ENCODE measurements at regions not wholly inside any gene's neighbourhood (a gene's known extent, or its start where the extent isn't known, plus 50 kb on each side); places are given as distances from the start of the nearest gene placed in this dataset.

DNA sequence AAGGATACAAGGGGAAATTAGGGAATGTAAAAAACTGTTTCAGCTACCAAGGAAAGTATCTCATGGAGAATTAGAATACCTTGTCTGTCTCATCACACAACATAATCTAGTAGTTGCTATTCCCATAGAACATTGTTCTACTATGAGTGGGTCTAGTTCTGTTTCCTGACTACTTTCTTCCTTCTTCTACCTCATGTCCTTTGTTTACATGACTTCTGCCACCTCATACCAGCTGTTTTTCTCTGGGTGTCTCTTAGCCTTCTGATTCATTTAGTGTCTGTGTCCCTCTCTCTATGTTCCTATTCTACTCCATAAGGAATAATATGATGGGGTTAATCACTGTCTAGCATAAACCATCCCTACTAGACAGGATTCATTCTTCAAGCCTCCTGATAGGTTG lies 887.3 kb downstream of the DIAPH3 start (continued):
- TF ChIP-seq, protein P1, sequence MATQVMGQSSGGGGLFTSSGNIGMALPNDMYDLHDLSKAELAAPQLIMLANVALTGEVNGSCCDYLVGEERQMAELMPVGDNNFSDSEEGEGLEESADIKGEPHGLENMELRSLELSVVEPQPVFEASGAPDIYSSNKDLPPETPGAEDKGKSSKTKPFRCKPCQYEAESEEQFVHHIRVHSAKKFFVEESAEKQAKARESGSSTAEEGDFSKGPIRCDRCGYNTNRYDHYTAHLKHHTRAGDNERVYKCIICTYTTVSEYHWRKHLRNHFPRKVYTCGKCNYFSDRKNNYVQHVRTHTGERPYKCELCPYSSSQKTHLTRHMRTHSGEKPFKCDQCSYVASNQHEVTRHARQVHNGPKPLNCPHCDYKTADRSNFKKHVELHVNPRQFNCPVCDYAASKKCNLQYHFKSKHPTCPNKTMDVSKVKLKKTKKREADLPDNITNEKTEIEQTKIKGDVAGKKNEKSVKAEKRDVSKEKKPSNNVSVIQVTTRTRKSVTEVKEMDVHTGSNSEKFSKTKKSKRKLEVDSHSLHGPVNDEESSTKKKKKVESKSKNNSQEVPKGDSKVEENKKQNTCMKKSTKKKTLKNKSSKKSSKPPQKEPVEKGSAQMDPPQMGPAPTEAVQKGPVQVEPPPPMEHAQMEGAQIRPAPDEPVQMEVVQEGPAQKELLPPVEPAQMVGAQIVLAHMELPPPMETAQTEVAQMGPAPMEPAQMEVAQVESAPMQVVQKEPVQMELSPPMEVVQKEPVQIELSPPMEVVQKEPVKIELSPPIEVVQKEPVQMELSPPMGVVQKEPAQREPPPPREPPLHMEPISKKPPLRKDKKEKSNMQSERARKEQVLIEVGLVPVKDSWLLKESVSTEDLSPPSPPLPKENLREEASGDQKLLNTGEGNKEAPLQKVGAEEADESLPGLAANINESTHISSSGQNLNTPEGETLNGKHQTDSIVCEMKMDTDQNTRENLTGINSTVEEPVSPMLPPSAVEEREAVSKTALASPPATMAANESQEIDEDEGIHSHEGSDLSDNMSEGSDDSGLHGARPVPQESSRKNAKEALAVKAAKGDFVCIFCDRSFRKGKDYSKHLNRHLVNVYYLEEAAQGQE (IDR thresholded peaks at IDR 0.05; ENCODE audit: unreplicated experiment): no peak
- TF ChIP-seq EZH2phosphoT487 (IDR thresholded peaks at IDR 0.05; ENCODE audit: unreplicated experiment): no peak
- no peak for TF ChIP-seq POLR2AphosphoS5 (IDR thresholded peaks at IDR 0.05; ENCODE audit: low read depth)
- TF ChIP-seq EZH2 (IDR thresholded peaks at IDR 0.05; ENCODE audit: low read depth, unreplicated experiment): no peak
- no peak for TF ChIP-seq STAT1 (IDR thresholded peaks at IDR 0.05; ENCODE audit: unreplicated experiment)
- TF ChIP-seq CREB1 (CRISPR knock-in tag; IDR thresholded peaks at IDR 0.05; ENCODE audit: low read depth): no peak
- TF ChIP-seq ZNF114 (CRISPR knock-in tag; IDR thresholded peaks at IDR 0.05): no peak
- TF ChIP-seq NANOG (IDR thresholded peaks at IDR 0.05; ENCODE audit: borderline replicate concordance): no peak

DNA sequence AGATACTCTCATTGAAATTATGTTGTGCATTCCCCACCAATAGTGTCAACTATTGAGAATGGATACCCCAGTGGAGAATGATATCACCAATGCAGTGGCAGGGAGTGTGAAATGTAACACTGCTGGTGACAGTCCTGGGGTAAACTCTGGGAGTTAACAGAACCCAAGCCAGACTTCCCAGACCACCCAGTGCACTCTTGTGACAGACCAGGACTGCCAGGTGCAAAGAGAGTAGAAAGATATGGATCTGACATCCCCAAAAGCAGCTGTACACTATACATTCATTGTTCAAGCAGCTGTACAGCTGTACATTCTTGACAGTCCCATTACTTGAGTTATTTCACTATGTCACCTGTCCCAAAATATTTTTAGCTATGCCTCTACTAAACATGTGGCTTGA lies 886.6 kb downstream of the DIAPH3 start:
- H3K4me1 ChIP-seq (ENCODE audit: insufficient read depth): peaks cover 4% of the 10 kb centered on the region; the same call in 1 of the 2 replicates
- no peak for DNase-seq (ENCODE audit: low spot score)
- H3K27me3 ChIP-seq (ENCODE audit: insufficient read depth): peaks cover 14% of the 10 kb centered on the region
- ATAC-seq: no peak
- peaks cover 2% of the 10 kb centered on the region for H3K27me3 Mint-ChIP-seq (ENCODE audit: insufficient read depth, low read depth, poor library complexity)
- no peaks in the 10 kb centered on the region for H3F3A ChIP-seq (replicated peaks; ENCODE audit: low read depth)
- H2AFZ ChIP-seq: no peak overlapping the region
- H3K36me3 Mint-ChIP-seq (ENCODE audit: low read depth): no peaks in the 10 kb centered on the region
- no peak overlapping the region for H3K4me2 ChIP-seq
- peaks cover 4% of the 10 kb centered on the region; the same call in 1 of the 3 replicates for H3K4me1 Mint-ChIP-seq
- no peak overlapping the region for H3K4me3 Mint-ChIP-seq
- no peak overlapping the region for H3K27ac ChIP-seq (ENCODE audit: low read depth)
- H3K79me2 ChIP-seq (replicated peaks; ENCODE audit: insufficient read depth): no peaks in the 10 kb centered on the region
- no peak overlapping the region for H3K4me3 ChIP-seq
- H3K9me2 ChIP-seq (ENCODE audit: insufficient read depth): no peaks in the 10 kb centered on the region
- TF ChIP-seq, protein P1 (IDR thresholded peaks at IDR 0.05; ENCODE audit: unreplicated experiment): no peak
- no peak for TF ChIP-seq ZNF331 (CRISPR knock-in tag; IDR thresholded peaks at IDR 0.05; ENCODE audit: low read depth)
- TF ChIP-seq, protein P2, sequence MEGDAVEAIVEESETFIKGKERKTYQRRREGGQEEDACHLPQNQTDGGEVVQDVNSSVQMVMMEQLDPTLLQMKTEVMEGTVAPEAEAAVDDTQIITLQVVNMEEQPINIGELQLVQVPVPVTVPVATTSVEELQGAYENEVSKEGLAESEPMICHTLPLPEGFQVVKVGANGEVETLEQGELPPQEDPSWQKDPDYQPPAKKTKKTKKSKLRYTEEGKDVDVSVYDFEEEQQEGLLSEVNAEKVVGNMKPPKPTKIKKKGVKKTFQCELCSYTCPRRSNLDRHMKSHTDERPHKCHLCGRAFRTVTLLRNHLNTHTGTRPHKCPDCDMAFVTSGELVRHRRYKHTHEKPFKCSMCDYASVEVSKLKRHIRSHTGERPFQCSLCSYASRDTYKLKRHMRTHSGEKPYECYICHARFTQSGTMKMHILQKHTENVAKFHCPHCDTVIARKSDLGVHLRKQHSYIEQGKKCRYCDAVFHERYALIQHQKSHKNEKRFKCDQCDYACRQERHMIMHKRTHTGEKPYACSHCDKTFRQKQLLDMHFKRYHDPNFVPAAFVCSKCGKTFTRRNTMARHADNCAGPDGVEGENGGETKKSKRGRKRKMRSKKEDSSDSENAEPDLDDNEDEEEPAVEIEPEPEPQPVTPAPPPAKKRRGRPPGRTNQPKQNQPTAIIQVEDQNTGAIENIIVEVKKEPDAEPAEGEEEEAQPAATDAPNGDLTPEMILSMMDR (conservative IDR thresholded peaks at IDR 0.05; ENCODE audit: low read depth in 2 of 2): no peak
- TF ChIP-seq EZH2 (IDR thresholded peaks at IDR 0.05; ENCODE audit: low read depth, unreplicated experiment): no peak
- no peak for TF ChIP-seq STAT1 (IDR thresholded peaks at IDR 0.05; ENCODE audit: unreplicated experiment)
- no peak for TF ChIP-seq ZNF114 (CRISPR knock-in tag; IDR thresholded peaks at IDR 0.05)
- TF ChIP-seq EZH2phosphoT487 (IDR thresholded peaks at IDR 0.05; ENCODE audit: unreplicated experiment): no peak
- no peaks in the 10 kb centered on the region for H4K20me1 ChIP-seq (replicated peaks; ENCODE audit: insufficient read depth)
- H3K9me3 Mint-ChIP-seq: no peaks in the 10 kb centered on the region
- no peak overlapping the region for H3K27ac Mint-ChIP-seq
- no peaks in the 10 kb centered on the region for H3K36me3 ChIP-seq (ENCODE audit: insufficient read depth)

Measured in GM23338 (cell line).